ENCODE measurements at regions not wholly inside any gene's neighbourhood (a gene's known extent, or its start where the extent isn't known, plus 50 kb on each side); places are given as distances from the start of the nearest gene placed in this dataset.

GRCh38 chr3:132821314-132821713, 99.1 kb upstream of the NPHP3 start:
- DNase-seq (ENCODE audit: low read depth) = no peak
- H3K27me3 ChIP-seq (ENCODE audit: control insufficient read depth, insufficient read depth, low read length) = no peaks in the 10 kb centered on the region
- H3K4me3 ChIP-seq (ENCODE audit: low read depth, low read length) = no peak overlapping the region
- TF ChIP-seq, protein P1, sequence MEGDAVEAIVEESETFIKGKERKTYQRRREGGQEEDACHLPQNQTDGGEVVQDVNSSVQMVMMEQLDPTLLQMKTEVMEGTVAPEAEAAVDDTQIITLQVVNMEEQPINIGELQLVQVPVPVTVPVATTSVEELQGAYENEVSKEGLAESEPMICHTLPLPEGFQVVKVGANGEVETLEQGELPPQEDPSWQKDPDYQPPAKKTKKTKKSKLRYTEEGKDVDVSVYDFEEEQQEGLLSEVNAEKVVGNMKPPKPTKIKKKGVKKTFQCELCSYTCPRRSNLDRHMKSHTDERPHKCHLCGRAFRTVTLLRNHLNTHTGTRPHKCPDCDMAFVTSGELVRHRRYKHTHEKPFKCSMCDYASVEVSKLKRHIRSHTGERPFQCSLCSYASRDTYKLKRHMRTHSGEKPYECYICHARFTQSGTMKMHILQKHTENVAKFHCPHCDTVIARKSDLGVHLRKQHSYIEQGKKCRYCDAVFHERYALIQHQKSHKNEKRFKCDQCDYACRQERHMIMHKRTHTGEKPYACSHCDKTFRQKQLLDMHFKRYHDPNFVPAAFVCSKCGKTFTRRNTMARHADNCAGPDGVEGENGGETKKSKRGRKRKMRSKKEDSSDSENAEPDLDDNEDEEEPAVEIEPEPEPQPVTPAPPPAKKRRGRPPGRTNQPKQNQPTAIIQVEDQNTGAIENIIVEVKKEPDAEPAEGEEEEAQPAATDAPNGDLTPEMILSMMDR (IDR thresholded peaks at IDR 0.05; ENCODE audit: insufficient read depth, low read length, severe bottlenecking) = no peak
- H3K36me3 ChIP-seq (ENCODE audit: control insufficient read depth, insufficient read depth, low read length) = no peaks in the 10 kb centered on the region
- FAIRE-seq = no peak

- H3K27me3 ChIP-seq (ENCODE audit: control insufficient read depth, insufficient read depth, low read length) = no peaks in the 10 kb centered on the region
- no peak overlapping the region for H3K4me3 ChIP-seq (ENCODE audit: low read depth, low read length)
- no peak for FAIRE-seq
- H3K36me3 ChIP-seq (ENCODE audit: control insufficient read depth, insufficient read depth, low read length) = no peaks in the 10 kb centered on the region
- no peak for DNase-seq (ENCODE audit: low read depth)
- TF ChIP-seq, protein P1 (IDR thresholded peaks at IDR 0.05; ENCODE audit: insufficient read depth, low read length, severe bottlenecking) = no peak
Measured at GRCh38 chr3:132818251-132818650, 96.0 kb upstream of the NPHP3 start.

GRCh38 chr3:132817646-132818177, 95.5 kb upstream of the NPHP3 start:
- DNase-seq (ENCODE audit: low read depth) (no peak), FAIRE-seq (no peak)
- TF ChIP-seq, protein P1 (IDR thresholded peaks at IDR 0.05; ENCODE audit: insufficient read depth, low read length, severe bottlenecking) = no peak
- H3K27me3 ChIP-seq (ENCODE audit: control insufficient read depth, insufficient read depth, low read length) = no peaks in the 10 kb centered on the region
- no peaks in the 10 kb centered on the region for H3K36me3 ChIP-seq (ENCODE audit: control insufficient read depth, insufficient read depth, low read length)
- no peak overlapping the region for H3K4me3 ChIP-seq (ENCODE audit: low read depth, low read length)

- Histone ChIP-seq H3K27me3 (ENCODE audit: control insufficient read depth, insufficient read depth, low read length) (no peaks in the 10 kb centered on the region), H3K36me3 (ENCODE audit: control insufficient read depth, insufficient read depth, low read length) (no peaks in the 10 kb centered on the region), H3K4me3 (ENCODE audit: low read depth, low read length) (no peak overlapping the region)
- DNase-seq (ENCODE audit: low read depth) = no peak
- TF ChIP-seq, protein P1 (IDR thresholded peaks at IDR 0.05; ENCODE audit: insufficient read depth, low read length, severe bottlenecking) = no peak
- no peak for FAIRE-seq
Measured at GRCh38 chr3:132805071-132805470, 82.9 kb upstream of the NPHP3 start.

- no peaks in the 10 kb centered on the region for H3K27me3 ChIP-seq (ENCODE audit: control insufficient read depth, insufficient read depth, low read length)
- DNase-seq (ENCODE audit: low read depth) (peak; percentile 21), FAIRE-seq (no peak)
- no peaks in the 10 kb centered on the region for H3K36me3 ChIP-seq (ENCODE audit: control insufficient read depth, insufficient read depth, low read length)
- TF ChIP-seq, protein P1 (IDR thresholded peaks at IDR 0.05; ENCODE audit: insufficient read depth, low read length, severe bottlenecking) = no peak
- no peak overlapping the region for H3K4me3 ChIP-seq (ENCODE audit: low read depth, low read length)
Measured at GRCh38 chr3:132804498-132804897, 82.3 kb upstream of the NPHP3 start.

DNA sequence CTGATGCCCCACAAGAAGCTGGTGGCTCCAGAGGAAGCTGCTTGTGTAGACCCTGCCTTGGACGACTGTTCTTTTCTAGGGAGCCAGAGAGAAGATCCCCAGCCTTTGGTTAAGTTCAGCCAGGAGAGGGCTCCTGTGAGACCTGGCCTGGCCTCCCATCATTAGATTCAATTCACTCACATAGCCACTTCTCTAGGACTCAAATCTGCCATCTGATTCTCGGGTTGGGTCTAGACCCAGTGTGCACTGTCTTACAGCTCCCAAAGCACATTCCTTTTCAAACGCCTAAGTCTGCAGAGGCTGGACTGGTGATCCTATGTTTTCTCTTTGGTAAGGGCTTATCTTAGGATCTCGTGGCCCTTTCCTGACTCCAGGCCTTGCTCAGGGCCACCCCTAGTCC, 81.7 kb upstream of the NPHP3 start:
- Histone ChIP-seq H3K27me3 (ENCODE audit: control insufficient read depth, insufficient read depth, low read length) (no peaks in the 10 kb centered on the region), H3K36me3 (ENCODE audit: control insufficient read depth, insufficient read depth, low read length) (no peaks in the 10 kb centered on the region), H3K4me3 (ENCODE audit: low read depth, low read length) (no peak overlapping the region)
- TF ChIP-seq, protein P1 (IDR thresholded peaks at IDR 0.05; ENCODE audit: insufficient read depth, low read length, severe bottlenecking) = no peak
- no peak for FAIRE-seq
- DNase-seq (ENCODE audit: low read depth) = no peak

Measured in bronchial epithelial cell (primary cell).